Gastrocnemius medialis (tissue), 4 donors: ENCODE measurements at regions not wholly inside any gene's neighbourhood (a gene's known extent, or its start where the extent isn't known, plus 50 kb on each side); places are given as distances from the start of the nearest gene placed in this dataset.
A peak's percentile ranks its signal among the peaks of the same experiment; 100 is the strongest.

Source experiments
- ATAC-seq, 2 donors: fragments of 150-250 bp; one replicate each; pipeline ENCODE4 v1.9.1; 2016
- DNase-seq, 2 donors: peaks; one replicate each; pipeline ENCODE4 v3.0.0-alpha.2; 2019
- H3K27ac ChIP-seq, 4 donors: fragments of 200-600 bp; sonication (generic); 1 replicate in 1 of 4; 2 replicates in 3 of 4; pipeline ENCODE4 v1.5.1; 2016 to 2018; ENCODE audit warnings: mild to moderate bottlenecking in 2 of 4, moderate library complexity in 1 of 4
- H3K27me3 ChIP-seq, 3 donors: fragments of 200-600 bp; sonication (generic) in 2 of 3; 1 replicate in 1 of 3; 2 replicates in 2 of 3; pipeline versions ENCODE4 v1.5.1 to v1.6.0; 2016 to 2019; ENCODE audit warnings: mild to moderate bottlenecking in 1 of 3, moderate library complexity in 1 of 3
- H3K36me3 ChIP-seq, 2 donors: fragments of 200-600 bp; sonication (generic) in 1 of 2; one replicate each; pipeline ENCODE4 v1.5.1; 2017 to 2018
- H3K4me1 ChIP-seq, 2 donors: fragments of 200-600 bp; sonication (generic) in 1 of 2; one replicate each; pipeline ENCODE4 v1.5.1; 2016 to 2017; ENCODE audit warnings: mild to moderate bottlenecking in 2 of 2
- H3K4me3 ChIP-seq, 4 donors: fragments of 200-600 bp; sonication (generic) in 3 of 4; 1 replicate in 1 of 4; 2 replicates in 3 of 4; pipeline ENCODE4 v1.5.1; 2016 to 2019; ENCODE audit warnings: mild to moderate bottlenecking in 2 of 4
- H3K9me3 ChIP-seq, 3 donors: fragments of 200-600 bp; sonication (generic) in 2 of 3; 1 replicate in 1 of 3; 2 replicates in 2 of 3; pipeline ENCODE4 v1.5.1; 2016 to 2019
- POLR2A ChIP-seq, 2 donors: fragments of 450-650 bp; IDR thresholded peaks; one replicate each; pipeline ENCODE4 v1.6.1; 2017; ENCODE audit warnings: antibody characterized with exemption in 2 of 2, mild to moderate bottlenecking in 2 of 2, moderate library complexity in 2 of 2
- in situ Hi-C, 4 donors: fragments of 200-750 bp; cut with MboI; loops; one replicate each; pipeline versions ENCODE4 v1.15.0 to v1.8.0; 2017; ENCODE audit warnings: low sequenced_read_pairs in 4 of 4
- intact Hi-C: fragments of 100-400 bp; cut with DNase I; formaldehyde crosslinking; loops from one replicate; pipeline ENCODE4 v1.15.1; 2023; ENCODE audit warnings: low total_unique reads
- TF ChIP-seq, protein P1 (sequence below), 5 experiments: fragments of 450-650 bp in 3 of 5; fragments of 200-600 bp in 2 of 5; sonication (generic) in 2 of 5; IDR thresholded peaks in 4 of 5; conservative IDR thresholded peaks in 1 of 5; 1 replicate in 4 of 5; 2 replicates in 1 of 5; pipeline ENCODE4 v1.5.1; 2016 to 2019; ENCODE audit warnings: antibody characterized with exemption in 5 of 5, mild to moderate bottlenecking in 3 of 5, moderate library complexity in 3 of 5

DNA sequence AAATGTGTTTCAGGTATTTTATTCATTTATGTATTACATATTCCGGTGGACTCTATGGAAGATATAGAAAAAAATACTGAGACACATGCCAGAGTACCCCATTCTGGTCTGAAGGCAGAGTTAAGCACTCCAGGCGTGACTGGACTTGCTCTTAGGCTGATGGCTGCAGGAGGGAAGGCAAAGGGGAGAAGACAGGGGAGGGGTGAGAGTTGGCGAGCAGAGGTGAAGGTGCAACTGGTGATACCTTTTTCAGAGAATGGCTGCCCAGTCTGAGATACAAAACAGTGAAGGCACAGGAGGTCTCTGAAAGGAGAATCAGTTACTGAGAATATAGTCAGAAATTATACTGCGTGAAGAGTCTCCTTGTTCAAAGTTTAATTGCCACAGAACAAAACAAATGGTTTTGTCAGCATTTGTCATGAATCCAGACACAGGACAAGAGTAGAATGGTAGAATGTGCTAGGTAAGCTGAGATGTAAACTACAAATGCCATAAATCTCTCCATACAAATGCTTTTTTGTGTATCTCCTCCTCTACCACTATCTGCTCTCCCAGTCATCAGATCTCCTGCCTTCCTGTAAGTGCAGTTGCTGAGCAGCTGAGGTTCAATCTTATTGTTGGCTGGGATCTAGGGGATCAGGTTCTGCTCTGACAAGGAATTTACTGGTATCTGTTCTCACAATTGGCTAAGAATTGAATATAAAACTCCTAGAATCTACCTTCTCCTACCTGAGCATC, 104.2 kb upstream of the DST start:
- no peaks in the 10 kb centered on the region for H3K27me3 ChIP-seq
- H3K27ac ChIP-seq, result peak overlapping the region; percentile 24 to 72 (median 53)
- no peak overlapping the region for H3K4me3 ChIP-seq
- no peaks in the 10 kb centered on the region for H3K36me3 ChIP-seq
- intact Hi-C loops (no loop called here), in situ Hi-C loops (no loop called here)
- H3K9me3 ChIP-seq, result no peaks in the 10 kb centered on the region
- H3K4me1 ChIP-seq, result peaks cover 61 to 74% of the 10 kb centered on the region in 2 donors
- ATAC-seq (peak; percentile 41 to 53), DNase-seq (no peak)
- TF ChIP-seq, protein P1, sequence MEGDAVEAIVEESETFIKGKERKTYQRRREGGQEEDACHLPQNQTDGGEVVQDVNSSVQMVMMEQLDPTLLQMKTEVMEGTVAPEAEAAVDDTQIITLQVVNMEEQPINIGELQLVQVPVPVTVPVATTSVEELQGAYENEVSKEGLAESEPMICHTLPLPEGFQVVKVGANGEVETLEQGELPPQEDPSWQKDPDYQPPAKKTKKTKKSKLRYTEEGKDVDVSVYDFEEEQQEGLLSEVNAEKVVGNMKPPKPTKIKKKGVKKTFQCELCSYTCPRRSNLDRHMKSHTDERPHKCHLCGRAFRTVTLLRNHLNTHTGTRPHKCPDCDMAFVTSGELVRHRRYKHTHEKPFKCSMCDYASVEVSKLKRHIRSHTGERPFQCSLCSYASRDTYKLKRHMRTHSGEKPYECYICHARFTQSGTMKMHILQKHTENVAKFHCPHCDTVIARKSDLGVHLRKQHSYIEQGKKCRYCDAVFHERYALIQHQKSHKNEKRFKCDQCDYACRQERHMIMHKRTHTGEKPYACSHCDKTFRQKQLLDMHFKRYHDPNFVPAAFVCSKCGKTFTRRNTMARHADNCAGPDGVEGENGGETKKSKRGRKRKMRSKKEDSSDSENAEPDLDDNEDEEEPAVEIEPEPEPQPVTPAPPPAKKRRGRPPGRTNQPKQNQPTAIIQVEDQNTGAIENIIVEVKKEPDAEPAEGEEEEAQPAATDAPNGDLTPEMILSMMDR (IDR thresholded peaks at IDR 0.05 in 4 of 5, conservative IDR thresholded peaks at IDR 0.05 in 1 of 5), result no peak
- TF ChIP-seq POLR2A (IDR thresholded peaks at IDR 0.05), result no peak

GRCh38 chr6:56745971-56746370, 103.3 kb upstream of the DST start:
- Histone ChIP-seq H3K4me1 (peaks cover 68 to 73% of the 10 kb centered on the region in 2 donors), H3K9me3 (no peaks in the 10 kb centered on the region), H3K36me3 (no peaks in the 10 kb centered on the region), H3K4me3 (no peak overlapping the region), H3K27me3 (no peaks in the 10 kb centered on the region), H3K27ac (peak overlapping the region in 1 of 4 donors; percentile 10)
- DNase-seq (no peak), ATAC-seq (no peak)
- in situ Hi-C loops (no loop called here), intact Hi-C loops (no loop called here)
- TF ChIP-seq POLR2A (IDR thresholded peaks at IDR 0.05), result no peak
- TF ChIP-seq, protein P1 (IDR thresholded peaks at IDR 0.05 in 4 of 5, conservative IDR thresholded peaks at IDR 0.05 in 1 of 5), result no peak

DNA sequence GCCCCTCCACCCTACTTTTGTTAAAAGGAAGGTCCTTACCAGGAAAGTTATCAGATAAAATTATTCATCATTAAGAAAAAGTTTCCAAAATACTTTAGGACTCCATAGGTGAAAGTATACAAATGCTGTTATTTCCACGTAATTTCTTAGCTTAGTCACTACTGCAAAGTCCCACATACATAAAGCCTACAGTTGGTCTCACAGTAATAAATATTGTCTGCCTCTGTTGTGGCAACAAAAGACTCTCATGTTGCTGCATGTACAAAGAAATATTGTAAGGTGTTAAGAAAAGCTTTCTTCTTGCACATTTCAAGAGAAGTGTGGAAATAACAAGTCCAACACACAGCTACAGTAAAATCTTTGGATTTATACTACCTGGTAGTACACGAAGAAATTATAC, 102.4 kb upstream of the DST start:
- no peaks in the 10 kb centered on the region for H3K36me3 ChIP-seq
- intact Hi-C loops (no loop called here), in situ Hi-C loops (no loop called here)
- peaks cover 69 to 75% of the 10 kb centered on the region in 2 donors for H3K4me1 ChIP-seq
- TF ChIP-seq, protein P1 (IDR thresholded peaks at IDR 0.05 in 4 of 5, conservative IDR thresholded peaks at IDR 0.05 in 1 of 5), result no peak
- no peak for TF ChIP-seq POLR2A (IDR thresholded peaks at IDR 0.05)
- DNase-seq, result no peak
- no peak for ATAC-seq
- H3K9me3 ChIP-seq, result no peaks in the 10 kb centered on the region
- H3K27me3 ChIP-seq, result no peaks in the 10 kb centered on the region
- H3K27ac ChIP-seq, result peak overlapping the region in 1 of 4 donors; percentile 9
- no peak overlapping the region for H3K4me3 ChIP-seq

DNA sequence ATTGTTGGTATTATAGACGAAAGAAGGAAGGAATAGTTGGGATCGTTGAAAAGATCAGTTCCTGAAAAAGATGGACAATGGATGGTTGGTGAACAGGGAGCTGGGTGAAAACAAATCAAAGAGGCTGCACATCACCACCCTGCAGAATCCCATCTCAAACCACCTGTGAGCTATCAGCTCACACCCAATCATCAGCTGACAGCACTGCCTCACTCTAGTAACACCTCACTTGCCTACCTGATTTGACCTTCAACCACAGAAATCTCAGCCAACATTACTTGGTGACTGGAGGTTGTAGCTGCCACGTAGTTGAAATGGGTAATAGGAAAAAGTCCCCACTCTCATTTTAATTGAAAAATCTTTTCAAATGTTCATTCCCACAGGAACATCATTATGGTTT, 101.8 kb upstream of the DST start:
- in situ Hi-C loops, result no loop called here
- TF ChIP-seq, protein P1 (IDR thresholded peaks at IDR 0.05 in 4 of 5, conservative IDR thresholded peaks at IDR 0.05 in 1 of 5), result no peak
- no peak for TF ChIP-seq POLR2A (IDR thresholded peaks at IDR 0.05)
- H3K4me1 ChIP-seq, result peaks cover 67 to 72% of the 10 kb centered on the region in 2 donors

More for the DNA sequence above, 101.8 kb upstream of the DST start:
- no peaks in the 10 kb centered on the region for H3K9me3 ChIP-seq
- H3K27me3 ChIP-seq, result no peaks in the 10 kb centered on the region
- DNase-seq (no peak), ATAC-seq (no peak)
- no peaks in the 10 kb centered on the region for H3K36me3 ChIP-seq
- H3K4me3 ChIP-seq, result no peak overlapping the region
- intact Hi-C loops, result no loop called here
- H3K27ac ChIP-seq, result peak overlapping the region in 2 of 4 donors; percentile 9 to 13
